ENCODE measurements at regions not wholly inside any gene's neighbourhood (a gene's known extent, or its start where the extent isn't known, plus 50 kb on each side); places are given as distances from the start of the nearest gene placed in this dataset.

- TF ChIP-seq CTCF (conservative IDR thresholded peaks at IDR 0.05; ENCODE audit: low read length) (no peak), EZH2phosphoT487 (IDR thresholded peaks at IDR 0.05; ENCODE audit: borderline replicate concordance, low read depth, low read length) (no peak)
- H3K4me2 ChIP-seq (ENCODE audit: low read length), result no peak overlapping the region
- CTCF ChIA-PET (ENCODE audit: unreplicated experiment), result no interaction called here
Observed at GRCh38 chr3:176958560-176958959, 238.7 kb downstream of the TBL1XR1 start.

GRCh38 chr3:176954517-176954916 lies 242.8 kb downstream of the TBL1XR1 start:
- H3K27ac ChIP-seq (ENCODE audit: low read depth, low read length, poor library complexity, severe bottlenecking), result no peak overlapping the region
- no peaks in the 10 kb centered on the region for H3K9me3 ChIP-seq (ENCODE audit: low read length)
- H3K36me3 ChIP-seq (ENCODE audit: insufficient read depth, low read length), result no peaks in the 10 kb centered on the region
- no peaks in the 10 kb centered on the region for H3K9me2 ChIP-seq (ENCODE audit: insufficient read depth, low read length)
- no peak overlapping the region for H3K4me2 ChIP-seq (ENCODE audit: low read length)
- no peak overlapping the region for H3K4me3 ChIP-seq (ENCODE audit: low read depth, low read length, poor library complexity, severe bottlenecking)
- CTCF ChIA-PET (ENCODE audit: unreplicated experiment), result no interaction called here
- TF ChIP-seq CTCF (conservative IDR thresholded peaks at IDR 0.05; ENCODE audit: low read length) (no peak), EZH2phosphoT487 (IDR thresholded peaks at IDR 0.05; ENCODE audit: borderline replicate concordance, low read depth, low read length) (no peak)
- H4K20me1 ChIP-seq (ENCODE audit: insufficient read depth, low read length), result no peaks in the 10 kb centered on the region
- H3K79me2 ChIP-seq (ENCODE audit: insufficient read depth, low read depth, low read length), result no peaks in the 10 kb centered on the region
- POLR2A ChIA-PET, result no interaction called here
- intact Hi-C loops (cut with micrococcal nuclease; ENCODE audit: unreplicated experiment), result no loop called here
- no peak for DNase-seq (ENCODE audit: low spot score)
- H3K4me1 ChIP-seq (ENCODE audit: insufficient read depth, low read length, poor library complexity, severe bottlenecking), result no peaks in the 10 kb centered on the region
- no TSS peak for BruUV-seq (replicated peaks)
- H2AFZ ChIP-seq (ENCODE audit: low read length), result no peak overlapping the region

More at GRCh38 chr3:176958560-176958959, 238.7 kb downstream of the TBL1XR1 start:
- no TSS peak for BruUV-seq (replicated peaks)
- Histone ChIP-seq H3K36me3 (ENCODE audit: insufficient read depth, low read length) (no peaks in the 10 kb centered on the region), H3K27ac (ENCODE audit: low read depth, low read length, poor library complexity, severe bottlenecking) (no peak overlapping the region), H3K9me3 (ENCODE audit: low read length) (no peaks in the 10 kb centered on the region), H3K9me2 (ENCODE audit: insufficient read depth, low read length) (no peaks in the 10 kb centered on the region), H2AFZ (ENCODE audit: low read length) (no peak overlapping the region), H3K4me1 (ENCODE audit: insufficient read depth, low read length, poor library complexity, severe bottlenecking) (no peaks in the 10 kb centered on the region), H4K20me1 (ENCODE audit: insufficient read depth, low read length) (no peaks in the 10 kb centered on the region), H3K4me3 (ENCODE audit: low read depth, low read length, poor library complexity, severe bottlenecking) (no peak overlapping the region), H3K79me2 (ENCODE audit: insufficient read depth, low read depth, low read length) (no peaks in the 10 kb centered on the region)
- intact Hi-C loops (cut with micrococcal nuclease; ENCODE audit: unreplicated experiment), result no loop called here
- no peak for DNase-seq (ENCODE audit: low spot score)
- POLR2A ChIA-PET, result interaction anchor here (0.6 kb wide), 1 partner anchor 813 kb away, joined by 3 read pairs; no protein-coding TSS in a partner anchor

- Histone ChIP-seq H3K4me3 (ENCODE audit: low read depth, low read length, poor library complexity, severe bottlenecking) (no peak overlapping the region), H3K9me2 (ENCODE audit: insufficient read depth, low read length) (no peaks in the 10 kb centered on the region), H3K4me1 (ENCODE audit: insufficient read depth, low read length, poor library complexity, severe bottlenecking) (no peaks in the 10 kb centered on the region), H3K27ac (ENCODE audit: low read depth, low read length, poor library complexity, severe bottlenecking) (no peak overlapping the region), H3K36me3 (ENCODE audit: insufficient read depth, low read length) (no peaks in the 10 kb centered on the region), H3K79me2 (ENCODE audit: insufficient read depth, low read depth, low read length) (no peaks in the 10 kb centered on the region), H2AFZ (ENCODE audit: low read length) (no peak overlapping the region), H3K4me2 (ENCODE audit: low read length) (no peak overlapping the region), H3K9me3 (ENCODE audit: low read length) (no peaks in the 10 kb centered on the region), H4K20me1 (ENCODE audit: insufficient read depth, low read length) (no peaks in the 10 kb centered on the region)
- TF ChIP-seq CTCF (conservative IDR thresholded peaks at IDR 0.05; ENCODE audit: low read length) (no peak), EZH2phosphoT487 (IDR thresholded peaks at IDR 0.05; ENCODE audit: borderline replicate concordance, low read depth, low read length) (no peak)
- no TSS peak for BruUV-seq (replicated peaks)
- no peak for DNase-seq (ENCODE audit: low spot score)
- CTCF ChIA-PET (ENCODE audit: unreplicated experiment), result no interaction called here
- POLR2A ChIA-PET, result no interaction called here
- intact Hi-C loops (cut with micrococcal nuclease; ENCODE audit: unreplicated experiment), result no loop called here
Observed at GRCh38 chr3:176953106-176954060, 243.9 kb downstream of the TBL1XR1 start.
